Common myeloid progenitor, CD34-positive (primary cell): ENCODE measurements at regions not wholly inside any gene's neighbourhood (a gene's known extent, or its start where the extent isn't known, plus 50 kb on each side); places are given as distances from the start of the nearest gene placed in this dataset.

Experiments
- CTCF ChIA-PET: fragments of 350-600 bp; sonication (Branson Sonifier 250); formaldehyde crosslinking; loops from one replicate; lab custom pipeline; 2021; ENCODE audit warnings: antibody characterized with exemption; lab: Charles Lee
- POLR2A ChIA-PET: fragments of 350-600 bp; sonication (Branson Sonifier 250); formaldehyde crosslinking; loops from one replicate; lab custom pipeline; 2021; ENCODE audit warnings: antibody characterized with exemption; lab: Charles Lee
- DNase-seq, 3 donors: peaks; one replicate each; pipeline versions ENCODE4 v3.0.0 to v3.0.0-alpha.2; 2013
- H3K27ac ChIP-seq, 2 experiments: 1 replicate in 1 of 2; 2 replicates in 1 of 2; pipeline ENCODE4 v1.7.0; 2013; ENCODE audit warnings: inconsistent platforms in 2 of 2, low read length in 2 of 2, mild to moderate bottlenecking in 2 of 2, low read depth in 1 of 2, moderate library complexity in 1 of 2; ENCODE audit not compliant: severe bottlenecking in 2 of 2, insufficient read depth in 1 of 2, poor library complexity in 1 of 2
- H3K27me3 ChIP-seq, 5 experiments: replicated peaks in 2 of 5; 1 replicate in 3 of 5; 2 replicates in 2 of 5; pipeline versions ENCODE4 v1.6.1 to v1.7.0; 2013; ENCODE audit warnings: low read length in 4 of 5, mild to moderate bottlenecking in 2 of 5, moderate library complexity in 2 of 5, inconsistent platforms in 1 of 5; ENCODE audit not compliant: insufficient read depth in 5 of 5, control insufficient read depth in 4 of 5
- H3K36me3 ChIP-seq, 4 experiments: 1 replicate in 2 of 4; 2 replicates in 2 of 4; pipeline versions ENCODE4 v1.6.1 to v1.7.0; 2013; ENCODE audit warnings: low read length in 3 of 4, control low read depth in 1 of 4, mild to moderate bottlenecking in 1 of 4; ENCODE audit not compliant: control insufficient read depth in 4 of 4, insufficient read depth in 4 of 4
- H3K4me1 ChIP-seq, 4 experiments: 1 replicate in 3 of 4; 2 replicates in 1 of 4; pipeline versions ENCODE4 v1.6.1 to v1.7.1; 2013; ENCODE audit warnings: low read length in 3 of 4, mild to moderate bottlenecking in 3 of 4, control low read depth in 1 of 4, inconsistent platforms in 1 of 4, moderate library complexity in 1 of 4; ENCODE audit not compliant: control insufficient read depth in 4 of 4, insufficient read depth in 4 of 4; ENCODE audit errors: control extremely low read depth in 1 of 4
- H3K4me3 ChIP-seq, 7 experiments: 1 replicate in 4 of 7; 2 replicates in 3 of 7; pipeline versions ENCODE4 v1.5.1 to v1.7.0; 2013; ENCODE audit warnings: mild to moderate bottlenecking in 7 of 7, low read length in 6 of 7, moderate library complexity in 6 of 7, inconsistent platforms in 2 of 7, low read depth in 2 of 7, control low read depth in 1 of 7; ENCODE audit not compliant: insufficient read depth in 4 of 7, control insufficient read depth in 1 of 7; ENCODE audit errors: extremely low read depth in 1 of 7
- H3K9me3 ChIP-seq, 5 experiments: 1 replicate in 4 of 5; 2 replicates in 1 of 5; pipeline versions ENCODE4 v1.6.1 to v1.7.1; 2013; ENCODE audit warnings: low read length in 4 of 5, mild to moderate bottlenecking in 2 of 5, inconsistent platforms in 1 of 5, low read depth in 1 of 5, moderate library complexity in 1 of 5; ENCODE audit not compliant: control insufficient read depth in 4 of 5, insufficient read depth in 2 of 5; ENCODE audit errors: control extremely low read depth in 1 of 5
- WGBS: methylation state at CpG from one replicate; pipeline ENCODE4 v1.1.5; 2013; ENCODE audit not compliant: insufficient coverage; 5-methylcytosine and 5-hydroxymethylcytosine counted together

DNA sequence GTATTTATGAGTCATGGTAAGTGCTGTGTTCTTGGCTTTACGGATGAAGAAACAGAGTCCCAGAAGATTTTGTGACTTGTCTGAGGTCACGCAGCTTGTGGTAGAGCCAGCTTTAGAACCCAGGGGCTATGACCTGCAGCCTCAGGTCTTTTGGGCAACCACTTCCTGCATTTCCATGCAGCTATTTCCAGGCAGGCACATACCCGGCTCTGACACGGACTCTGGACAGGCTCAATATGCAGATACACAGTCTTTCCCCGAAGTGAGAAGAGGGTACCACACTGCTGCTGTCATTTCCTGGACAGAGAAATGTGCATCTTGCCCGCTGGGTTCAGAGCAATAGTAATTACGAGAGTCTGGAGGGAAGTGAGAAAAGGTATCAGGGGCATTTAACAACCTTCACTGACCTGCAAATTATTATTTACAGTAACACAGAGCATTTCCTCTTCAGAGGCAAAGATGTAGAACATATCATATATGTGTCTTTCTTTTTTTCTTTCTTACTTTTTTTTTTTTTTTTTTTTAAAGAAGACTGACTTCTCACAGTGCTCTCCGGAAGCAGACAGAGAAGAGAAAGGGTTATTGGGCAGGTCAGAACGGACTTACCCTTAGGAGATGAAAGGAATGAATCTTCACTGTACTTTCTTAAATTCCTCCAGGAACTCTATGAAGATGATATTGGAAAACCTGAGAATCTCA lies 185.1 kb downstream of the CLIC5 start:
- H3K9me3 ChIP-seq: no peaks in the 10 kb centered on the region
- H3K27ac ChIP-seq: no peak overlapping the region
- WGBS: 26% methylated on average over 5 of the region's 9 CpGs
- DNase-seq: peak in 2 of 3 donors; percentile 69 to 78
- ChIA-PET CTCF (interaction anchor here (0.6 to 1.7 kb wide), 7 partner anchors 8 to 1238 kb away, joined by 3 to 5 read pairs (median 4); no protein-coding TSS in a partner anchor), POLR2A (interaction anchor here (0.6 kb wide), 1 partner anchor 1414 kb away, joined by 6 read pairs; no protein-coding TSS in a partner anchor)
- peak overlapping the region in 4 of 7 experiments; percentile 4 to 42 (median 26) for H3K4me3 ChIP-seq
- H3K36me3 ChIP-seq: no peaks in the 10 kb centered on the region
- peaks cover 0 to 36% (median 28%) of the 10 kb centered on the region in 4 experiments for H3K4me1 ChIP-seq
- H3K27me3 ChIP-seq: no peaks in the 10 kb centered on the region

DNA sequence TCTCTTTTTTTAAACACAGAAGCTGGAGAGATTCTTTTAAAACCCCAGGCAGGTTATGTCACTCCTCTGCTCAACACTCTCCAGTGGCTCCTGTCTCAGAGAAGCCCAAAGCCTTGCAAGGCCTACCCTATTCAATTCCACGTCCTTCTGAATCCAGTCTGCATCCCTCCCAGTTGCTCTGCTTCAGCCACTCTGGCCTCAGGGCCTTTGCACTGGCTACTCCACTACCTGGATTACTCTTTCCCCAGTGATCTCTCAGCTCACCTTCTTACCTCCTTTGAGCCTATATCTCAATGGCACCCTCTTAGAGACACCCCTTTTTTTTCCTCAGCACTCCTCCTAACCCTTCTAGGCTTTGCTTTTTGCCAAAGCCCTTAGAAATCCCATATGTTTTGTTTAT lies 185.8 kb downstream of the CLIC5 start:
- ChIA-PET POLR2A (interaction anchor here (0.5 kb wide), 1 partner anchor 109 kb away, joined by 5 read pairs; no protein-coding TSS in a partner anchor), CTCF (interaction anchor here (0.6 to 1.0 kb wide), 3 partner anchors 9 to 1237 kb away, joined by 3 to 5 read pairs (median 4); no protein-coding TSS in a partner anchor)
- Histone ChIP-seq H3K4me1 (peaks cover 0 to 32% (median 22%) of the 10 kb centered on the region in 4 experiments), H3K27ac (no peak overlapping the region), H3K9me3 (no peaks in the 10 kb centered on the region), H3K36me3 (no peaks in the 10 kb centered on the region), H3K4me3 (no peak overlapping the region), H3K27me3 (no peaks in the 10 kb centered on the region)
- no peak for DNase-seq
- 100% methylated on average over 1 of the region's 1 CpG for WGBS

DNA sequence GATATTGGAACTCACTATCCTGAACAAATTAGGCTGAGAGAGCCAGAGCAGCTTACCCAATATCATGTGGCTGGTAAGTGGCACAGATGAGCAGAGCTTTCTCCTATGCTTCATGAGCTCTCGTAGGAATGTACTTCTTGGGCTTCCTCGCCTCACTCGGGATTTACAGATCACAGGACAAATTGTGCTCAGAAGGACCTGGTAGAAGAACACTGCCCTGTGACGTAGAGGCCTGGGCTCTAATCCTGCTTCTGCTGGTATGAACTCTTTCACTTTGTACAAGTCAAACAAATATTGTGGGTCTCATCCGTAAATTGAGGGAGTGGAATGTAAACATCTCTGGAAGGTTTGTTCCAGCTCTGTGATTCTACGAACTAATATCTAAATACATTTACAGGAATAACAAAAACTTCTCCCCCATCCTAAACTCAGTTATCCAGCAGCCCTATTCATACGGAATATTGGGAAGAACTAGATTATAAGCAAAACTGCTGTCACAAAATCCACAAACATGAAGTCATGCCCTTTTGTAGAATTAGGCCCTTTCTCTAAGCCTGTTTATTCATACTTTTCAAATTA lies 187.6 kb downstream of the CLIC5 start:
- DNase-seq: no peak
- WGBS: 95% methylated on average over 5 of the region's 7 CpGs
- H3K27me3 ChIP-seq: no peaks in the 10 kb centered on the region
- ChIA-PET CTCF (no interaction called here), POLR2A (no interaction called here)
- H3K36me3 ChIP-seq: no peaks in the 10 kb centered on the region
- peaks cover 0 to 37% (median 25%) of the 10 kb centered on the region in 4 experiments for H3K4me1 ChIP-seq
- no peak overlapping the region for H3K27ac ChIP-seq
- H3K4me3 ChIP-seq: no peak overlapping the region
- no peaks in the 10 kb centered on the region for H3K9me3 ChIP-seq

DNA sequence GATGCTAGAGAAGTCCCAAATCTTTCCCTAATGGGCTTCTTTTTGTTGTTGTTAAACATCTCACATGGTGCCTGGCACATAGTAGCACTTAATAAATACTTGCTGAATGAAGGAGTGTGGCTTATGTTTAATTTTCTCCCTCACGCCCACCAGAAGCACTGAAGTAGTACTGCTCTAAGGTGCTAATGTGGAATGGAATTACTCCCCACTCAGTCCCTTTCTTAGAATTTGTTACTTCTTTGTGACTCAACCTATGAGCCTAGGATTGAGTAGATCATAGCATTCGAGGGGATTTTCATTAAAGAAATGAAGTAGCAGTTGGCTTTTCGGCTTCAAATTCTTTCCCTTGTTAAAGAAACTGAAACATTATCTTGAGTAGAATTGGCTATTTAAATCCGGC lies 192.8 kb downstream of the CLIC5 start:
- ChIA-PET CTCF (interaction anchor here (1.2 kb wide), 1 partner anchor 95 kb away, joined by 3 read pairs; no protein-coding TSS in a partner anchor), POLR2A (interaction anchor here (1.2 kb wide), 1 partner anchor 8 kb away, joined by 5 read pairs; no protein-coding TSS in a partner anchor)
- H3K27me3 ChIP-seq: no peaks in the 10 kb centered on the region
- no peaks in the 10 kb centered on the region for H3K36me3 ChIP-seq
- peaks cover 0 to 28% (median 15%) of the 10 kb centered on the region in 4 experiments for H3K4me1 ChIP-seq
- DNase-seq: no peak
- no peaks in the 10 kb centered on the region for H3K9me3 ChIP-seq
- peak overlapping the region in 1 of 2 experiments; percentile 43 for H3K27ac ChIP-seq
- H3K4me3 ChIP-seq: no peak overlapping the region
- WGBS: 100% methylated on average over 1 of the region's 4 CpGs

DNA sequence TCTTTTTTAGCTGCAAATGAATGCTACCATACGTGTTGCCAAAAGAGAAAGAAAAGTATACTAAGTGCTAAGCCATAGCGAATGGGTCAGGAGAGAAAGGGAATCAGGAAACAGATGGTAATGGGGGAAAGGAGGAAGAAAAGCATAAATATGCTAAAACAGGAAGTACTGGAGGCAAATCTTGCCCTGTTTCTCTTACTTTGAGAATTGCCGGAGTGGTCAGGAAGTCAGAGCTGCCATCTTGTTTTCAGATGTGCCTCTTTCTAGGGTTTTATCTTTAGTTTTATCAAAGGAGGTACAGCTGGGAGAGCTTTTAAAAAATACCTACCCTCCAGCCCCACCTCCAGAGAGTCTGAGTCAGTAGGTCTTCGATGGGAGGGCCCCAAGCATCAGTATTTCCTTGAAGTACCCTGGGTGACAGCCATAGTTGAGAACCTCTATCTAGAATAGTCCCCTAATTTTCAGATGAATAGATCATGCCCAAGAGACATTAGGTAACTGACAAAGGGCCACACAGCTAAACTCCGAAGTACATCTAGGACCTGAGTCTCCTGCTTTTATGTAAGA lies 193.3 kb downstream of the CLIC5 start:
- Histone ChIP-seq H3K36me3 (no peaks in the 10 kb centered on the region), H3K4me1 (peaks cover 0 to 28% (median 15%) of the 10 kb centered on the region in 4 experiments), H3K27me3 (no peaks in the 10 kb centered on the region), H3K9me3 (no peaks in the 10 kb centered on the region), H3K27ac (peak overlapping the region; percentile 43 to 56), H3K4me3 (peak overlapping the region in 3 of 7 experiments; percentile 13 to 48 (median 29))
- peak; percentile 63 to 94 (median 89) for DNase-seq
- WGBS: 3% methylated on average over 3 of the region's 5 CpGs
- ChIA-PET POLR2A (interaction anchor here (1.2 kb wide), 1 partner anchor 9 kb away, joined by 5 read pairs; no protein-coding TSS in a partner anchor), CTCF (interaction anchor here (0.6 to 1.2 kb wide), 4 partner anchors 9 to 1180 kb away, joined by 3 to 5 read pairs (median 4); no protein-coding TSS in a partner anchor)

DNA sequence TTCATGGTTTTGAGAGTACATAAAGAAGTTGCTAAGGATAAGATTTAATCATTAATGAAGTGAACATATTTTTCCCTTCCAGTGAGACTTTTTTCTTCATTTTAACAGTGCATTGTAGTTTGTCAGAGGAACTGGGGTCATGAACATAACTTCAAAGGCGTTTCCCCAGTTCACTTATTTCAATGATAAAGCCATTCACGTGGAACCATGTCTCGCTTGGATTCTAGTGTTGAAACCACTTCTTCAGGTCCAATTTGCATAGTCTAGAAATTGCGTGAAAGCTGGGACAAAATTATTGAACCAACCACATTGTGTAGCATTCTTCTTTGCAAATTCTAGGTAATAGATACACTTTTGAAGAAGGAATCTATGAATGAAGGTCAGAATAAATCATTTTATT lies 197.0 kb downstream of the CLIC5 start:
- CTCF ChIA-PET: interaction anchor here (1.8 kb wide), 1 partner anchor 13 kb away, joined by 4 read pairs; no protein-coding TSS in a partner anchor
- 97% methylated on average over 3 of the region's 4 CpGs for WGBS
- no peak overlapping the region for H3K4me3 ChIP-seq

More for the DNA sequence above, 197.0 kb downstream of the CLIC5 start:
- Histone ChIP-seq H3K27me3 (no peaks in the 10 kb centered on the region), H3K27ac (no peak overlapping the region), H3K36me3 (no peaks in the 10 kb centered on the region), H3K9me3 (no peaks in the 10 kb centered on the region), H3K4me1 (peaks cover 0 to 28% (median 15%) of the 10 kb centered on the region in 4 experiments)
- POLR2A ChIA-PET: no interaction called here
- DNase-seq: no peak
